Neural cell (in vitro differentiated cells): ENCODE measurements at regions not wholly inside any gene's neighbourhood (a gene's known extent, or its start where the extent isn't known, plus 50 kb on each side); places are given as distances from the start of the nearest gene placed in this dataset.

ENCODE experiments used
- CTCF ChIP-seq: fragments of 450-650 bp; IDR thresholded peaks from 2 replicates; pipeline ENCODE4 v1.5.1; 2014; ENCODE audit warnings: antibody characterized with exemption, mild to moderate bottlenecking, moderate library complexity; ENCODE audit not compliant: poor library complexity, severe bottlenecking
- EP300 ChIP-seq: fragments of 450-650 bp; conservative IDR thresholded peaks from 2 replicates; pipeline ENCODE4 v1.6.1; 2014; ENCODE audit warnings: antibody characterized with exemption, mild to moderate bottlenecking, moderate library complexity; ENCODE audit not compliant: poor library complexity, severe bottlenecking
- MXI1 ChIP-seq: fragments of 450-650 bp; conservative IDR thresholded peaks from 2 replicates; pipeline ENCODE4 v1.6.1; 2014; ENCODE audit warnings: antibody characterized with exemption, mild to moderate bottlenecking; ENCODE audit not compliant: poor library complexity, severe bottlenecking
- RAD21 ChIP-seq: fragments of 450-650 bp; conservative IDR thresholded peaks from 2 replicates; pipeline ENCODE4 v1.6.1; 2014; ENCODE audit warnings: antibody characterized with exemption, mild to moderate bottlenecking, moderate library complexity
- REST ChIP-seq: IDR thresholded peaks from 2 replicates; pipeline ENCODE4 v1.6.1; 2012; ENCODE audit warnings: borderline replicate concordance
- SMC3 ChIP-seq: fragments of 450-650 bp; conservative IDR thresholded peaks from 2 replicates; pipeline ENCODE4 v1.6.1; 2014; ENCODE audit warnings: antibody characterized with exemption, mild to moderate bottlenecking, moderate library complexity; ENCODE audit not compliant: poor library complexity
- TAF1 ChIP-seq: IDR thresholded peaks from 2 replicates; pipeline ENCODE4 v1.6.1; 2012; ENCODE audit warnings: low read depth

- TF ChIP-seq RAD21 (no peak), TAF1 (no peak), CTCF (no peak), REST (no peak), EP300 (no peak), MXI1 (no peak), SMC3 (no peak)
Measured at GRCh38 chr6:67666177-67666964, 968.7 kb upstream of the ADGRB3 start.
